ENCODE measurements at regions not wholly inside any gene's neighbourhood (a gene's known extent, or its start where the extent isn't known, plus 50 kb on each side); places are given as distances from the start of the nearest gene placed in this dataset.

- TF ChIP-seq CTCF (IDR thresholded peaks at IDR 0.05; ENCODE audit: low read depth, low read length, missing input control): no peak
- no peak for TF ChIP-seq MAX (IDR thresholded peaks at IDR 0.05)
- no peak for TF ChIP-seq EGR1 (IDR thresholded peaks at IDR 0.05; ENCODE audit: low read depth in 2 of 2)
- TF ChIP-seq REST (IDR thresholded peaks at IDR 0.05): no peak
- no peak for TF ChIP-seq JUND (IDR thresholded peaks at IDR 0.05)
- TF ChIP-seq NR2F2 (IDR thresholded peaks at IDR 0.05): no peak
- TF ChIP-seq TAF1 (conservative IDR thresholded peaks at IDR 0.05): no peak
These were observed 168.6 kb downstream of the TMTC3 start for GRCh38 chr12:88310666-88311065.

Data from liver (tissue), 3 donors.